CD14-positive monocyte (primary cell): ENCODE measurements at regions not wholly inside any gene's neighbourhood (a gene's known extent, or its start where the extent isn't known, plus 50 kb on each side); places are given as distances from the start of the nearest gene placed in this dataset.

Experiments
- DNase-seq, 3 donors: peaks; one replicate each; pipeline ENCODE4 v3.0.0-alpha.2; 2011 to 2022
- H2AFZ ChIP-seq: 2 replicates; pipeline ENCODE4 v1.6.0; 2012; ENCODE audit warnings: mild to moderate bottlenecking, low read depth, low read length, inconsistent platforms; ENCODE audit not compliant: insufficient read depth, poor library complexity, severe bottlenecking
- H3K27ac ChIP-seq, 2 donors: 1 replicate in 1 of 2; 2 replicates in 1 of 2; pipeline ENCODE4 v1.5.1; 2012 to 2013; ENCODE audit warnings: low read length in 2 of 2, control low read depth in 1 of 2, inconsistent platforms in 1 of 2, low read depth in 1 of 2, mild to moderate bottlenecking in 1 of 2
- H3K27me3 ChIP-seq, 2 donors: one replicate each; pipeline versions ENCODE4 v1.6.0 to v1.6.1; 2011 to 2013; ENCODE audit warnings: low read length in 2 of 2; ENCODE audit not compliant: control insufficient read depth in 2 of 2, insufficient read depth in 2 of 2
- H3K36me3 ChIP-seq, 2 donors: replicated peaks in 1 of 2; 1 replicate in 1 of 2; 2 replicates in 1 of 2; pipeline versions ENCODE4 v1.5.1 to v1.6.1; 2012 to 2013; ENCODE audit warnings: low read length in 2 of 2, control low read depth in 1 of 2, inconsistent platforms in 1 of 2, mild to moderate bottlenecking in 1 of 2; ENCODE audit not compliant: insufficient read depth in 2 of 2, control insufficient read depth in 1 of 2
- H3K4me1 ChIP-seq, 2 donors: 1 replicate in 1 of 2; 2 replicates in 1 of 2; pipeline versions ENCODE4 v1.5.1 to v1.6.1; 2012 to 2013; ENCODE audit warnings: low read length in 2 of 2, control low read depth in 1 of 2, inconsistent platforms in 1 of 2, mild to moderate bottlenecking in 1 of 2, moderate library complexity in 1 of 2; ENCODE audit not compliant: insufficient read depth in 2 of 2, control insufficient read depth in 1 of 2
- H3K4me2 ChIP-seq: replicated peaks from 2 replicates; pipeline ENCODE3; 2012; ENCODE audit warnings: low read length, moderate library complexity, mild to moderate bottlenecking; ENCODE audit not compliant: poor library complexity, severe bottlenecking; ENCODE audit errors: extremely low read depth
- H3K4me3 ChIP-seq, 3 experiments: fragments of 200-600 bp in 1 of 3; sonication (generic) in 1 of 3; replicated peaks in 1 of 3; 1 replicate in 2 of 3; 2 replicates in 1 of 3; pipeline ENCODE4 v1.5.1; 2011 to 2013; ENCODE audit warnings: low read length in 3 of 3, mild to moderate bottlenecking in 3 of 3, control low read depth in 2 of 3, low read depth in 2 of 3, inconsistent platforms in 1 of 3, moderate library complexity in 1 of 3
- H3K79me2 ChIP-seq: 2 replicates; pipeline ENCODE4 v1.6.0; 2012; ENCODE audit warnings: mild to moderate bottlenecking, control low read depth, inconsistent platforms, low read length, moderate library complexity; ENCODE audit not compliant: insufficient read depth
- H3K9ac ChIP-seq: 2 replicates; pipeline ENCODE4 v1.6.0; 2017; ENCODE audit warnings: low read length, mild to moderate bottlenecking; ENCODE audit not compliant: insufficient read depth, poor library complexity, severe bottlenecking
- H3K9me3 ChIP-seq, 2 donors: replicated peaks in 1 of 2; 1 replicate in 1 of 2; 2 replicates in 1 of 2; pipeline versions ENCODE4 v1.5.1 to v1.6.1; 2012 to 2013; ENCODE audit warnings: low read length in 2 of 2, control low read depth in 1 of 2; ENCODE audit not compliant: control insufficient read depth in 1 of 2, insufficient read depth in 1 of 2
- H4K20me1 ChIP-seq: 2 replicates; pipeline ENCODE4 v1.6.0; 2012; ENCODE audit warnings: mild to moderate bottlenecking, low read length, control low read depth, moderate library complexity; ENCODE audit not compliant: insufficient read depth
- H3K27ac Mint-ChIP-seq, 7 donors: one replicate each; pipeline ENCODE4 v1.8.0; 2020; ENCODE audit warnings: mild to moderate bottlenecking in 7 of 7, mixed read lengths in 7 of 7, moderate library complexity in 6 of 7, inconsistent platforms in 2 of 7
- H3K27me3 Mint-ChIP-seq, 3 donors: one replicate each; pipeline ENCODE4 v1.8.0; 2021 to 2022; ENCODE audit warnings: low read depth in 3 of 3, mild to moderate bottlenecking in 3 of 3, mixed read lengths in 3 of 3, moderate library complexity in 3 of 3, inconsistent platforms in 1 of 3
- H3K36me3 Mint-ChIP-seq, 2 donors: one replicate each; pipeline ENCODE4 v1.8.0; 2020; ENCODE audit warnings: mixed read lengths in 2 of 2, inconsistent platforms in 1 of 2, mild to moderate bottlenecking in 1 of 2
- H3K4me1 Mint-ChIP-seq: one replicate; pipeline ENCODE4 v1.8.0; 2020; ENCODE audit warnings: mild to moderate bottlenecking, mixed read lengths
- H3K4me3 Mint-ChIP-seq, 2 donors: one replicate each; pipeline ENCODE4 v1.8.0; 2020; ENCODE audit warnings: mild to moderate bottlenecking in 2 of 2, mixed read lengths in 2 of 2, moderate library complexity in 1 of 2
- H3K9me3 Mint-ChIP-seq, 7 donors: one replicate each; pipeline ENCODE4 v1.8.0; 2020 to 2022; ENCODE audit warnings: mixed read lengths in 7 of 7, mild to moderate bottlenecking in 6 of 7, moderate library complexity in 6 of 7, inconsistent platforms in 2 of 7
- WGBS: methylation state at CpG from one replicate; pipeline ENCODE4 v1.1.5; 2013; ENCODE audit warnings: missing lambda C conversion rate; ENCODE audit not compliant: insufficient coverage; 5-methylcytosine and 5-hydroxymethylcytosine counted together
- intact Hi-C, 2 donors: fragments of 100-400 bp; cut with micrococcal nuclease; formaldehyde crosslinking; loops; one replicate each; pipeline versions ENCODE4 v1.15.0 to v1.15.1; 2023
- TF ChIP-seq, protein P1 (sequence below): fragments of 200-600 bp; IDR thresholded peaks from one replicate; pipeline ENCODE4 v1.8.0; 2022; ENCODE audit warnings: antibody characterized with exemption, mild to moderate bottlenecking

GRCh38 chr18:42268798-42269197 lies 313.8 kb downstream of the PIK3C3 start:
- Histone ChIP-seq H2AFZ (no peak overlapping the region), H3K4me1 (no peaks in the 10 kb centered on the region), H3K27me3 (no peaks in the 10 kb centered on the region), H3K4me2 (no peak overlapping the region), H3K27ac (no peak overlapping the region), H4K20me1 (no peaks in the 10 kb centered on the region), H3K79me2 (no peaks in the 10 kb centered on the region), H3K9me3 (no peaks in the 10 kb centered on the region), H3K4me3 (no peak overlapping the region), H3K36me3 (no peaks in the 10 kb centered on the region), H3K9ac (no peak overlapping the region)
- H3K27me3 Mint-ChIP-seq = no peaks in the 10 kb centered on the region
- peaks cover 0 to 3% (median 0%) of the 10 kb centered on the region in 7 donors for H3K9me3 Mint-ChIP-seq
- H3K4me3 Mint-ChIP-seq = no peak overlapping the region
- WGBS = 56% methylated on average over 1 of the region's 5 CpGs
- no peak for DNase-seq
- TF ChIP-seq, protein P1, sequence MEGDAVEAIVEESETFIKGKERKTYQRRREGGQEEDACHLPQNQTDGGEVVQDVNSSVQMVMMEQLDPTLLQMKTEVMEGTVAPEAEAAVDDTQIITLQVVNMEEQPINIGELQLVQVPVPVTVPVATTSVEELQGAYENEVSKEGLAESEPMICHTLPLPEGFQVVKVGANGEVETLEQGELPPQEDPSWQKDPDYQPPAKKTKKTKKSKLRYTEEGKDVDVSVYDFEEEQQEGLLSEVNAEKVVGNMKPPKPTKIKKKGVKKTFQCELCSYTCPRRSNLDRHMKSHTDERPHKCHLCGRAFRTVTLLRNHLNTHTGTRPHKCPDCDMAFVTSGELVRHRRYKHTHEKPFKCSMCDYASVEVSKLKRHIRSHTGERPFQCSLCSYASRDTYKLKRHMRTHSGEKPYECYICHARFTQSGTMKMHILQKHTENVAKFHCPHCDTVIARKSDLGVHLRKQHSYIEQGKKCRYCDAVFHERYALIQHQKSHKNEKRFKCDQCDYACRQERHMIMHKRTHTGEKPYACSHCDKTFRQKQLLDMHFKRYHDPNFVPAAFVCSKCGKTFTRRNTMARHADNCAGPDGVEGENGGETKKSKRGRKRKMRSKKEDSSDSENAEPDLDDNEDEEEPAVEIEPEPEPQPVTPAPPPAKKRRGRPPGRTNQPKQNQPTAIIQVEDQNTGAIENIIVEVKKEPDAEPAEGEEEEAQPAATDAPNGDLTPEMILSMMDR = no peak
- no peaks in the 10 kb centered on the region for H3K4me1 Mint-ChIP-seq
- no peaks in the 10 kb centered on the region for H3K36me3 Mint-ChIP-seq
- H3K27ac Mint-ChIP-seq = no peak overlapping the region
- intact Hi-C loops = no loop called here

DNA sequence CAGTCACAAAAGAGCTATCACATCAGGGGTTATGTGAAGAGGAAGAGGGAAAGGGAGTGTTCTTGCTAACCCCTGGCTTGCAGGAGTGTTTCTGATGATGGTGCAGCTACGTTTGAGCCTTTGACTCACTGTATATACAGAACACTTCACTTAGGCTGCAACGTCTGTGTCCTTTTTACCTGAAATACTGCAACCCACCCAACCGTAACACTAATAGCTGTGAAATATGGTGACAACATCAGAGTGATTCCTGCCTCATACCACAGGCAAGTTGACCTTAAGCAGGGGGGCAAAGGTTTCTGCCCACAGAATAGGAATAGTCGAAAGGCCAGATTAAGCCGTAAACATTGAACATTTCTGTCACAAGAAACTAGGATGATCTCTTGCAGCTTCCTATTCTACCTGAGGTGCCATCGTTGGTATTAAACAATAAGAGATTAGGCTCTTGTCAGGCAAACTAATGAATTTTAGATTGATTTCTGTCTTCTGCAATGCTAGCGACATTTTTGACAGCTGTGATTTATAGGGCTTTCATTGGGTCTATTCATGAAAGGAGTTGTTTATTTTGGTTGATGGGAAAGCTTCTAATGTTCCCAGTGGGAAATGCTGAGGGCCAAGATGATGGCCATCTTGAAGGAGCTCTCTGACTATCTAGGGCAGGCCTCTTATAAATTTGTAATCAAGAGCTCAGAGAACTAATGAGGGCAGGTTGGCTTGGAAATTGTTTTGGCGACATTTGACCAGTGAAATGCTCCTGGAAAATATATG lies 316.8 kb downstream of the PIK3C3 start:
- Histone ChIP-seq H3K4me2 (no peak overlapping the region), H3K4me3 (no peak overlapping the region), H2AFZ (no peak overlapping the region), H3K79me2 (no peaks in the 10 kb centered on the region), H3K27ac (no peak overlapping the region), H3K9ac (no peak overlapping the region), H3K36me3 (no peaks in the 10 kb centered on the region), H3K27me3 (no peaks in the 10 kb centered on the region), H3K9me3 (no peaks in the 10 kb centered on the region), H3K4me1 (no peaks in the 10 kb centered on the region), H4K20me1 (no peaks in the 10 kb centered on the region)
- Mint-ChIP-seq H3K36me3 (no peaks in the 10 kb centered on the region), H3K27ac (no peak overlapping the region), H3K27me3 (peaks cover 0 to 2% (median 1%) of the 10 kb centered on the region in 3 donors), H3K4me1 (no peaks in the 10 kb centered on the region), H3K9me3 (no peaks in the 10 kb centered on the region), H3K4me3 (no peak overlapping the region)
- DNase-seq = no peak
- intact Hi-C loops = no loop called here
- TF ChIP-seq, protein P1 = no peak
- 77% methylated on average over 6 of the region's 8 CpGs for WGBS
